ENCODE measurements at regions not wholly inside any gene's neighbourhood (a gene's known extent, or its start where the extent isn't known, plus 50 kb on each side); places are given as distances from the start of the nearest gene placed in this dataset.

DNA sequence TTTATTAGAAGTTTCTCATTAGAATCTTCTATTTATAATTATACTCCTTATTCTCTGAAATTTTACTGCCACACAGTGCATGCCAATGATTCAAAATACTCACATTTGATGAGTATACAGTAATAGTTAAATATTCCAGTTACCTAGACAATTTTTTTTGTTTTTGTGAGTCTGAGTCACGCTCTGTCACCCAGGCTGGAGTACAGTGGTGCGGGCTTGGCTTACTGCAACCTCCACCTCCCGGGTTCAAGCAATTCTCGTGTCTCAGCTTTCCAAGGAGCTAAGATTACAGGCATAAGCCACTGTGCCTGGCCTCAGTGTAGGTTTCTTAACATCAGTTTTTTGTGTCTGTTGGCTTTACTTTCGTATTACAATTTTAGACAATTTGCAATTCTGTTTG, 87.1 kb downstream of the ZNF486 start:
- no peak for TF ChIP-seq EP300 (IDR thresholded peaks at IDR 0.05; ENCODE audit: low read depth)
- TF ChIP-seq, protein P1, sequence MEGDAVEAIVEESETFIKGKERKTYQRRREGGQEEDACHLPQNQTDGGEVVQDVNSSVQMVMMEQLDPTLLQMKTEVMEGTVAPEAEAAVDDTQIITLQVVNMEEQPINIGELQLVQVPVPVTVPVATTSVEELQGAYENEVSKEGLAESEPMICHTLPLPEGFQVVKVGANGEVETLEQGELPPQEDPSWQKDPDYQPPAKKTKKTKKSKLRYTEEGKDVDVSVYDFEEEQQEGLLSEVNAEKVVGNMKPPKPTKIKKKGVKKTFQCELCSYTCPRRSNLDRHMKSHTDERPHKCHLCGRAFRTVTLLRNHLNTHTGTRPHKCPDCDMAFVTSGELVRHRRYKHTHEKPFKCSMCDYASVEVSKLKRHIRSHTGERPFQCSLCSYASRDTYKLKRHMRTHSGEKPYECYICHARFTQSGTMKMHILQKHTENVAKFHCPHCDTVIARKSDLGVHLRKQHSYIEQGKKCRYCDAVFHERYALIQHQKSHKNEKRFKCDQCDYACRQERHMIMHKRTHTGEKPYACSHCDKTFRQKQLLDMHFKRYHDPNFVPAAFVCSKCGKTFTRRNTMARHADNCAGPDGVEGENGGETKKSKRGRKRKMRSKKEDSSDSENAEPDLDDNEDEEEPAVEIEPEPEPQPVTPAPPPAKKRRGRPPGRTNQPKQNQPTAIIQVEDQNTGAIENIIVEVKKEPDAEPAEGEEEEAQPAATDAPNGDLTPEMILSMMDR (IDR thresholded peaks at IDR 0.05), result no peak
- no peak for TF ChIP-seq POLR2A (IDR thresholded peaks at IDR 0.05)
- no peak for TF ChIP-seq POLR2AphosphoS5 (IDR thresholded peaks at IDR 0.05)

All from transverse colon (tissue), 4 donors.